ENCODE measurements at regions not wholly inside any gene's neighbourhood (a gene's known extent, or its start where the extent isn't known, plus 50 kb on each side); places are given as distances from the start of the nearest gene placed in this dataset.

DNA sequence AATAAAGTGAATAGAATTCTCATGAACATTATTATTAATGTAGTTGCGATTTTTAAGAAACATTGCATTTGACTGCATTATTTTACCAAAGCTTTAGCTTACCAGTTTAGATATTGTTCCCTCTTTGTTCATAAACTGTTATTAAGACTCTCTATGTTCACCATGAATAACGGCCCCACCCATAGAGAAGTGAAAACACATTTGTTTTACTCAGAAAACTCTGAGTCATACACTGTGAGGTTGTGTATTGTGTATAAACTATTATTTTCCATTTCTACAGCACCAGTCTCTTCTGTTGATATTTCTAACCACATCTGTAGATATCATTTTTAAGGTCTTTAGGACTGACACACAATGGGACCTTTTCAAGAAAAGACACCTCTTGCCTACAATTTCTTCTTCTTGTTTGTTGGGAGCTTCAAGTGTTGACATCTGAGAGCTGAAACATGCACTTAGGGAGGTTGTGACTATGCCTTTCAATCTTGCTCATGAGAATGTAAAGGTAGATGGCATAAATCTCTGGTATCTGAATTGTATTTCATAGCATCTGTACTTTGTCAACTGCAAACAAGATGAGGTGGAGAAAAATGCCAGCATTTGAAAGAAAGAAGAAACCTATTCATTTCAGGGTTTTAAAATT lies 252.9 kb upstream of the CDH8 start:
- no peaks in the 10 kb centered on the region for H3K36me3 ChIP-seq (ENCODE audit: insufficient read depth, low read length)
- no peaks in the 10 kb centered on the region for H3K27me3 ChIP-seq (ENCODE audit: insufficient read depth, low read length)
- H3K4me2 ChIP-seq (ENCODE audit: insufficient read depth, low read length), result no peak overlapping the region
- no peak overlapping the region for H3K4me3 ChIP-seq (ENCODE audit: insufficient read depth, low read length)
- no peak for DNase-seq (ENCODE audit: insufficient read length, low spot score, missing footprints)
- no peaks in the 10 kb centered on the region for H3K4me1 ChIP-seq (ENCODE audit: insufficient read depth, low read length)
- H3K79me2 ChIP-seq (ENCODE audit: insufficient read depth, low read length), result no peaks in the 10 kb centered on the region
- H3K9me3 ChIP-seq (ENCODE audit: low read depth, low read length), result peaks cover 4% of the 10 kb centered on the region
- H4K20me1 ChIP-seq (ENCODE audit: insufficient read depth, low read length), result no peaks in the 10 kb centered on the region
- no peak overlapping the region for H3K27ac ChIP-seq (ENCODE audit: low read depth, low read length)
- TF ChIP-seq CTCF (IDR thresholded peaks at IDR 0.05; ENCODE audit: extremely low read depth, low read depth, low read length), result no peak
- no peak overlapping the region for H2AFZ ChIP-seq (ENCODE audit: low read length)

- TF ChIP-seq CTCF (IDR thresholded peaks at IDR 0.05; ENCODE audit: extremely low read depth, low read depth, low read length), result no peak
- Histone ChIP-seq H3K79me2 (ENCODE audit: insufficient read depth, low read length) (no peaks in the 10 kb centered on the region), H3K4me1 (ENCODE audit: insufficient read depth, low read length) (no peaks in the 10 kb centered on the region), H3K27me3 (ENCODE audit: insufficient read depth, low read length) (no peaks in the 10 kb centered on the region), H2AFZ (ENCODE audit: low read length) (no peak overlapping the region), H4K20me1 (ENCODE audit: insufficient read depth, low read length) (no peaks in the 10 kb centered on the region), H3K36me3 (ENCODE audit: insufficient read depth, low read length) (no peaks in the 10 kb centered on the region), H3K4me3 (ENCODE audit: insufficient read depth, low read length) (no peak overlapping the region), H3K9me3 (ENCODE audit: low read depth, low read length) (no peaks in the 10 kb centered on the region), H3K27ac (ENCODE audit: low read depth, low read length) (no peak overlapping the region), H3K4me2 (ENCODE audit: insufficient read depth, low read length) (no peak overlapping the region)
- DNase-seq (ENCODE audit: insufficient read length, low spot score, missing footprints), result no peak
Measured at GRCh38 chr16:62280506-62280905, 244.3 kb upstream of the CDH8 start.

GRCh38 chr16:62277942-62278341 lies 241.7 kb upstream of the CDH8 start:
- no peak overlapping the region for H3K4me2 ChIP-seq (ENCODE audit: insufficient read depth, low read length)
- no peaks in the 10 kb centered on the region for H3K9me3 ChIP-seq (ENCODE audit: low read depth, low read length)
- no peaks in the 10 kb centered on the region for H3K79me2 ChIP-seq (ENCODE audit: insufficient read depth, low read length)
- H2AFZ ChIP-seq (ENCODE audit: low read length), result no peak overlapping the region
- H4K20me1 ChIP-seq (ENCODE audit: insufficient read depth, low read length), result no peaks in the 10 kb centered on the region
- no peaks in the 10 kb centered on the region for H3K36me3 ChIP-seq (ENCODE audit: insufficient read depth, low read length)
- H3K27ac ChIP-seq (ENCODE audit: low read depth, low read length), result no peak overlapping the region
- no peaks in the 10 kb centered on the region for H3K27me3 ChIP-seq (ENCODE audit: insufficient read depth, low read length)
- H3K4me3 ChIP-seq (ENCODE audit: insufficient read depth, low read length), result no peak overlapping the region
- TF ChIP-seq CTCF (IDR thresholded peaks at IDR 0.05; ENCODE audit: extremely low read depth, low read depth, low read length), result no peak
- H3K4me1 ChIP-seq (ENCODE audit: insufficient read depth, low read length), result no peaks in the 10 kb centered on the region
- DNase-seq (ENCODE audit: insufficient read length, low spot score, missing footprints), result no peak

GRCh38 chr16:62276637-62277036 lies 240.4 kb upstream of the CDH8 start:
- no peaks in the 10 kb centered on the region for H3K9me3 ChIP-seq (ENCODE audit: low read depth, low read length)
- no peak for DNase-seq (ENCODE audit: insufficient read length, low spot score, missing footprints)

More at GRCh38 chr16:62276637-62277036, 240.4 kb upstream of the CDH8 start:
- Histone ChIP-seq H3K27ac (ENCODE audit: low read depth, low read length) (no peak overlapping the region), H3K4me3 (ENCODE audit: insufficient read depth, low read length) (no peak overlapping the region), H3K79me2 (ENCODE audit: insufficient read depth, low read length) (no peaks in the 10 kb centered on the region), H3K4me1 (ENCODE audit: insufficient read depth, low read length) (no peaks in the 10 kb centered on the region), H3K27me3 (ENCODE audit: insufficient read depth, low read length) (no peaks in the 10 kb centered on the region), H3K36me3 (ENCODE audit: insufficient read depth, low read length) (no peaks in the 10 kb centered on the region), H3K4me2 (ENCODE audit: insufficient read depth, low read length) (no peak overlapping the region), H2AFZ (ENCODE audit: low read length) (no peak overlapping the region), H4K20me1 (ENCODE audit: insufficient read depth, low read length) (no peaks in the 10 kb centered on the region)
- TF ChIP-seq CTCF (IDR thresholded peaks at IDR 0.05; ENCODE audit: extremely low read depth, low read depth, low read length), result no peak

All from osteoblast (primary cell).